Stimulated activated CD4-positive, alpha-beta T cell treated with anti-CD3 and anti-CD28 coated beads, Interleukin-4, amount 100 ng/mL, for 48 hours (primary cell): ENCODE measurements at regions not wholly inside any gene's neighbourhood (a gene's known extent, or its start where the extent isn't known, plus 50 kb on each side); places are given as distances from the start of the nearest gene placed in this dataset.
"Not testable (repeated sequence)": the region's sequence is repeated elsewhere in the genome, so short reads cannot be mapped to it uniquely, and the experiment has no call there.

Source experiments
- DNase-seq, 2 donors: peaks; one replicate each; pipeline ENCODE4 v3.0.0-alpha.2; 2020; ENCODE audit warnings: low read depth in 2 of 2

- no peak for DNase-seq
Measured at GRCh38 chr10:120048391-120048790, 155.9 kb downstream of the SEC23IP start.

GRCh38 chr10:120051671-120052070 lies 159.1 kb downstream of the SEC23IP start:
- DNase-seq, result no peak

- DNase-seq, result no peak
Measured at GRCh38 chr10:120052964-120053702, 160.6 kb downstream of the SEC23IP start.

GRCh38 chr10:120059790-120060189 lies 167.3 kb downstream of the SEC23IP start:
- not testable (repeated sequence) for DNase-seq

GRCh38 chr10:120067427-120067826 lies 174.9 kb downstream of the SEC23IP start:
- no peak for DNase-seq

GRCh38 chr10:120069700-120070099 lies 177.2 kb downstream of the SEC23IP start:
- DNase-seq, result no peak

GRCh38 chr10:120075349-120075748 lies 182.8 kb downstream of the SEC23IP start:
- no peak for DNase-seq

- no peak for DNase-seq
Measured at GRCh38 chr10:120076996-120077706, 184.6 kb downstream of the SEC23IP start.

GRCh38 chr10:120077707-120078492 lies 185.4 kb downstream of the SEC23IP start:
- DNase-seq, result no peak

- no peak for DNase-seq
Measured at GRCh38 chr10:120085096-120085796, 192.7 kb downstream of the SEC23IP start.

- DNase-seq, result no peak
Measured at GRCh38 chr10:120086066-120086465, 193.5 kb downstream of the SEC23IP start.

- DNase-seq, result no peak
Measured at GRCh38 chr10:120087109-120087508, 194.6 kb downstream of the SEC23IP start.

GRCh38 chr10:120095875-120096274 lies 203.3 kb downstream of the SEC23IP start:
- DNase-seq, result no peak

GRCh38 chr10:120097766-120098165 lies 205.2 kb downstream of the SEC23IP start:
- DNase-seq, result no peak

GRCh38 chr10:120098232-120098930 lies 205.9 kb downstream of the SEC23IP start:
- no peak for DNase-seq

- no peak for DNase-seq
Measured at GRCh38 chr10:120103738-120104560, 211.4 kb downstream of the SEC23IP start.

GRCh38 chr10:120105001-120105400 lies 212.5 kb downstream of the SEC23IP start:
- no peak for DNase-seq

- no peak for DNase-seq
Measured at GRCh38 chr10:120105492-120105891, 213.0 kb downstream of the SEC23IP start.

GRCh38 chr10:120108916-120109315 lies 216.4 kb downstream of the SEC23IP start:
- no peak for DNase-seq

- DNase-seq, result not testable (repeated sequence)
Measured at GRCh38 chr10:120109725-120110124, 217.2 kb downstream of the SEC23IP start.
